HG03159 (cell line): ENCODE measurements at regions not wholly inside any gene's neighbourhood (a gene's known extent, or its start where the extent isn't known, plus 50 kb on each side); places are given as distances from the start of the nearest gene placed in this dataset.

ENCODE experiments used
- ATAC-seq: cut with Tn5 transposase; IDR thresholded peaks from one replicate; pipeline ENCODE4 v1.9.1; 2021; ENCODE audit warnings: mild to moderate bottlenecking, moderate library complexity; ENCODE audit not compliant: unreplicated experiment

- ATAC-seq, result no peak
Observed at GRCh38 chr5:133718457-133718856, 106.1 kb upstream of the FSTL4 start.

DNA sequence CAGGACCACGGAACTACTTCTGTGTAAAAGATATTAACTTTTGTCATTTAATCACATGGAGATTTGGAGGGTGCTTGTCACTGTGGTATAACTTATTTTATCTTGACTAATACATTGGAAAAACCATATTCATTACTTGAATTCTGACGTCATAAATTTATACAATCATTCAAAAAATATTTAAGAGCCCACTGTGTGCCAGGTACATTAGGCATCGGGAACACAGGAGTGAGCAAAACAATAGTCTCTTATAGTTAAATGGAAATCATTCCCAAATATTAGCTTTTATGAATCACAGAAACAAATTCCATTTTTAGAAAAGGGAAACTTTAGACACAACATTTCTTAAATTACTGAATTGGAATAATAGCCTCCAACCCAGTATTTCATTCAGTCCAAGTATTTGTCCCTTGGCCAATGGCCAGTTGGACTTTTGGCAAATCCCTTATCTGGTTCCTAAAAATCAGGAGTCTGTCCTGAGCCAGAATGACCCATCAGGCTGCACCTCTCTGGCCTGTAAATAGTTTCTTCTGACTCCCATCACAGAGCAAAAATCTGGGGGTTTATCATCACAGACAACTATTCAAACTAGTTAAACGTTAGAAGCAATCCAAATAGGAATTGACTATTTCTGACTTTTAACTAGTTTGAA is 104.3 kb upstream of the FSTL4 start:
- ATAC-seq, result no peak

- no peak for ATAC-seq
Observed at GRCh38 chr5:133715616-133716015, 103.3 kb upstream of the FSTL4 start.

- ATAC-seq, result no peak
Observed at GRCh38 chr5:133715216-133715615, 102.9 kb upstream of the FSTL4 start.

GRCh38 chr5:133714161-133714915 is 102.0 kb upstream of the FSTL4 start:
- no peak for ATAC-seq

GRCh38 chr5:133713751-133714150 is 101.4 kb upstream of the FSTL4 start:
- ATAC-seq, result no peak

DNA sequence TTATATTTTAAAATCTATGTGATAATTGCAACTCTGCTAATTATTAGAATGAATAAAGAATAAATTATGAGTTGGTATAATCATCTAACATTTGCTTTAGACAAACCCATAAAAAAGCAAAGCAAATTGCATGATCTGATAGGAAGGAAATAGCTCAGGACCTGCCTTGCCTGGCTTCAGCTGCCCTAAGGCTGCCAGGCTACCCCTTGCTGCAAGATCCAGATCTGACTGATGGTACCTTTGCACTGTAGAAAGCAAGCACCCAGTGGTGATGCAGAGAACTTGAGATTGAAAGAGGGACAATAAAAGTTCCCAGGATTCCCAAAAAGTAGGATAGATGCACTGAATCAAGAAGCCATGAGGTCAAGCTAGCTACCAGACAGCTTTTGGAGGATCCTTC is 100.9 kb upstream of the FSTL4 start:
- no peak for ATAC-seq

- ATAC-seq, result no peak
Observed at GRCh38 chr5:133712562-133712961, 100.2 kb upstream of the FSTL4 start.

- no peak for ATAC-seq
Observed at GRCh38 chr5:133709209-133709725, 96.9 kb upstream of the FSTL4 start.

DNA sequence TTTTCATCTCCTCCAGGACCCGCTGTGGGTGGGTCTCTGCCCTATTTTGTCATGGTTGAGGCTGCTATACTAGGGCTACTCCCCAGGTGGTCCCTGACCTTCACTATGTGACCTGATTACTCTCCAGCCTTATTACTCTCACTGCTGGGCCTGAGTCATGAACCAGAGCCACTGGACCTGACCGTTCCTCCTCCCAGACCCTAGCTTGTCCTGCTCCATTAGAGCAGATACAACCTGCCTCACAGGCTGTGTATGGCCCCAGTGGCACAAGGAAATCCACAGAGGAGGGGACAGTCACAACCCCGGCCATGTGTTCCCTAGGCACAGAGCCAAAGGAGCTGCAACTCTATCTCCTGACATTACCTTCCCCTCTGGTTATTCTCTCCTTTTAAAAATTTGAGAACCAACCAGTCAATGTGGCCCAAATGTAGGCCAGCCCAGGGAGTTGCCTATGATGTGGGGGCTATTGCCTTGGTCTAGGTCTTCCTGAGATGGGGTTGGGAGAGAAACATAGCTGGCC is 96.0 kb upstream of the FSTL4 start:
- ATAC-seq, result no peak

- no peak for ATAC-seq
Observed at GRCh38 chr5:133707629-133708028, 95.3 kb upstream of the FSTL4 start.

GRCh38 chr5:133706506-133707430 is 94.4 kb upstream of the FSTL4 start:
- no peak for ATAC-seq

DNA sequence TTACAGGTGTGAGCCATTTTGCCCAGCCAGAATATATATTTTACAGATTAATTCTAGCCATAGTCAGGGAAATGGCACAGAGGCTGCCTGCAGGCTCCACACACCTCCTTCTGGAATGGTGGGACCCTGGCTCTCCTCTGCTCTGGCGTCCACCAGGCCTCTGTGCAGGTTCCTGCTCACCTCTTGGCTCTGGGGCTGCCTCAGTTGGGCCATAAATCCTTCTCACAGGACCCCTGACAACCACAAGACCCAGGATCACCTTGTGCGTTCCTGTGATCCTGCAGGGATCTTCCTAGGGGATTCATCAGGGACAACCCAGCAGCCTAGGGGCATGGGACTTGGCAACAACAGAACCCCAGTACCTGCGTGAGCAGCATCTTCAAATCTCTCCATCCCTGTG is 93.0 kb upstream of the FSTL4 start:
- ATAC-seq, result no peak

GRCh38 chr5:133704411-133704810 is 92.1 kb upstream of the FSTL4 start:
- no peak for ATAC-seq

DNA sequence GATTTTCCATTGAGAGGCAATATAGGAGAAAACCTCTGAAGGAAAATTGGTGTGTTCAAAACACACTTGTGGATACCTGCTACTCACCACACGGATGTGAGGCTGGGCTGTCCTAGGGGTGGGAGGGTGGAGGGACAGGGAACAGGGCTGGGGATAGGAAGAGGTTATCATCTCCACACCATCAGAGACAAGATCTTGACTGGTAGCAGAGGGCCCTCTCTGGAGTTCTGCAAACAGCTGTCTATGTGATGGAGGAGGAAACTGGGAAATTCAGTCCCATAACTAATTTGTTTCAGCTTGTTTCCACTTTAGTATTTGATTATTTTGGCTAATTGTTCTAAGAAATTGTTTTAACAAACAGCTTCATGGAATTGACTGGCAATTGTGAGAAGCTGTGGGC is 91.6 kb upstream of the FSTL4 start:
- ATAC-seq, result no peak

DNA sequence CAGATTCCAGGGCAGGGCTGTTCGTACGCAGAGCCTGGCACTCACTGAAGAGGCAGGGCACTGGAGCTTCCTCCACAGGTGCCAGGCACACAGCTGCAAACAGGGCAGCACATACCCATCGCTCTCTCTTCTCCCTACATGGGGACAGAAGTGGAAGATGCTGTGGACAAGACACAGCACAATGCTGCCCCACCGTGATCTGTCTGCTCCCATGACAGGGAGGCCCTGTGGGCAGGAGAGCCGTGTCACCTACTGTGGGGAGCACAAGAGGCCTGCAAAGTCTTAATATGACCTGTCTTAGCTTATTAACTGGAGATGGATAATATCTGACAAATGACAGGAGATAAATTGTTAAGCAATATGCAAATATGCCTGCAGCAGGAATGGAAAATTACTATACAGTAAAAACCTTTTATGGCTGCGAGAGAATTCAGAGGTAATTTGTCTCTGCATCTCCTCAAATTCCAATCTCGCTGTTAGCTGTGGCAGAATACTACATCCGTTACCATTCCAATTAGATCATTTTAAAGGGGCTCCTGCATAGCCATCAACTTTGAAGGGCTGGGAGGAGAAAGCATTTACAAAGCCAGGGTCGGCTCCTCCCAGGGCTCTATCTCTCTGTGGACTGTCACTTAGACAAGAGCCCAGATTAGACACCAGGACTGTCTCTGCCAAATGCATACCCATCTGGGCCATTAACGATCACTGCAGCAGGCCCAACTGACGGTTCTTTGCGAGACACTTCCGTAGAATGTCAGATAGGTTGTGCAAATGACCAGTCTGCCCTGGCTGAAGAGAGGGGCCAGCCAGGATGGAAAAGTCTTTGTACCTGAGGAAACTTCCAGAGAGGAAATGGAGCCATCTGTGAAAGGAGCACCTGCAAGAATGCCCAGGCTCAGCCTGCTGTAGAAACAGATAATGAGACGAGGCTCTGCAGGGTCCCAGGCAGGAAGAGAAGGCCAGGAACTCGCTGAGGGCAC is 90.7 kb upstream of the FSTL4 start:
- ATAC-seq, result no peak

GRCh38 chr5:133701871-133702270 is 89.5 kb upstream of the FSTL4 start:
- no peak for ATAC-seq

DNA sequence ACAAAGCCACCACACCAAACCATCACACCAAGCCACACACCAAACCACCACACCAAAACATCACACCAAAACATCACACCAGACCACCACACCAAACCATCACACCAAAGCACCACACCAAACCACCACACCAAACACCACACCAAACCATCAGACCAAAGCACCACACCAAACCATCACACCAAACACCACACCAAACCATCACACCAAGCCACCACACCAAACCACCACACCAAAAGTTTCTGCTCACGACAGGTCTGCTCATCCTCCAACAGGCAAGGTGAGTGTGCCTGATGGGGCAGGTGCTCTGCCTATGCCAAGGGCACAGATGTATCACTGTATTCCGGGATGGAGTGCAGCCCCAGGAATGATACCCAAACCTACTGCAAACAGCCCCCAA is 87.9 kb upstream of the FSTL4 start:
- no peak for ATAC-seq

- peak; percentile 46 for ATAC-seq
Observed at GRCh38 chr5:133698646-133699526, 86.5 kb upstream of the FSTL4 start.
